CD1c-positive myeloid dendritic cell (primary cell): ENCODE measurements at regions not wholly inside any gene's neighbourhood (a gene's known extent, or its start where the extent isn't known, plus 50 kb on each side); places are given as distances from the start of the nearest gene placed in this dataset.

Experiments
- DNase-seq: peaks from one replicate; pipeline ENCODE4 v3.0.0-alpha.2; 2016; ENCODE audit errors: extremely low spot score

DNA sequence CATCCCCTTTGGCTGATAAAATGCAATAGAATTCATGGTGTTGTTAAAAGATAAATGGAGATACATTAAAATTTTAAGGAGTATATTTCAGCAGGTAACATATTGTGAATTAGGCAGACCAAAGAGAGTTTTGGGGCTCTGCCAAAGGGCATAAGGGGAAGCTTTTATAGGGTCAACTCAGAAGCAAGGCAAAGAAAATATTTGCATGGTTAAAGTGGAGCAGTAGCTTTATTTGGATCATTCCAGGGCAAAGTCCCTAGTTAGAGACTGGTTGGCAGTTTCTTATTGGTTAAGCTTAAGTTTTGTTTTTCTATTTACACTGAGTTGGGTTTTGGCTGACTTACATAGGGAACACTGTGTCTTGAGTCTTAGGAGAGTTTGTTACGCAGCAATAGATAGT, 75.1 kb upstream of the CA10 start:
- DNase-seq = no peak

DNA sequence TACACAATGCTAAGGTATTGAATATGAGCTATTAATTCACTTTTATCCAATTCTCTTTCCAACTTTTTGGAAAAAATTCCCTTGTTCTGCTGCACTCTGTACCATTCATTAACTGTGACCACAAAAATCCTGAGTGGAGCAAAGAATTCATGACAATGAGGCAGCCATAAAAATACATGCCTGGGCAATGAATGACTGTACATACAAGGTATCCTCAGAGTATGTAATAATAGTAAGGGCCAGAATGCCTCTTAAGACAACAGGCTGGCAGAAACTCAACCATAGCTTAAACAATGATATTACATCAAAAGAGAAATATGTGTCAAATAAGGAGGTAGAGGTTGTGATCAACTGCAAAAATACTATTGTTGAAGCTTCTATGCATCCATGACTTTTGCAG, 74.7 kb upstream of the CA10 start:
- no peak for DNase-seq

DNA sequence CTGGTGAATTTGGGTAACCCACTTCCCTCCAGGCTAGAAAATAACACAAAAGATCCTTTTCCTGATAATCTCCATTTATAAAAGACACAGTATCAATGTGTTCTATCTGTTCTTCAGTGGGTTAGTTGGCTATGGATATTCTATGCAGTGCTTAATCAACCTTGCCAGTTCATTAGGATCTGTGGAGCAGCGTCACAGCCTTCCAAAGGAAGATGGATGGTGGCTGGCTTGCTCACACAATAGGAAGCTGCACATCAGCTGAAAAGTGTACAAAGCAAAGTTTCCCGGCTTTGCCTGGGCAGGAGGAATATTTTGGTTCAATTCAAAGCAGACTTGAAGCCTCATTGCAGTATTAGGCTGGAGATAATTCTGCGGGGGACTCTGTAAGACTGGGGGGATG, 70.3 kb upstream of the CA10 start:
- no peak for DNase-seq

DNA sequence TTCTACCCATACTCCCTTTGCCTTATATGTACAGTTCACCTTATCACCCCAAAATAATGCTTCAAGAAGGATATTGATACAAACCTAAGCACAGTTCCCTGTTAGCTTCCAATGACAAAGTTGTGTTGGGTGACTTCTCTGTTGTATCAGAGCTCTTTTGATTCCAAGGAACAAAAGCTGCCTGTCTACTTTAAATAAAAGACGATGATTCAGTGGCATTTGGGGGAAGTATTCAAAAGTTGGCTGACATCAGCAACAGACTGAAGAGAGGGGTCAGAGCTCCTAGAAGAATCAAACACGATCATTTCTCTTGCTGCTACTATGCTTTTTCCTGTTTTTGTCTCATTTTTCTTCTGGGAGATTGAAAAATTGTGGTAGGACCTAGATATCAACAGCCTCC, 69.4 kb upstream of the CA10 start:
- DNase-seq = no peak

DNA sequence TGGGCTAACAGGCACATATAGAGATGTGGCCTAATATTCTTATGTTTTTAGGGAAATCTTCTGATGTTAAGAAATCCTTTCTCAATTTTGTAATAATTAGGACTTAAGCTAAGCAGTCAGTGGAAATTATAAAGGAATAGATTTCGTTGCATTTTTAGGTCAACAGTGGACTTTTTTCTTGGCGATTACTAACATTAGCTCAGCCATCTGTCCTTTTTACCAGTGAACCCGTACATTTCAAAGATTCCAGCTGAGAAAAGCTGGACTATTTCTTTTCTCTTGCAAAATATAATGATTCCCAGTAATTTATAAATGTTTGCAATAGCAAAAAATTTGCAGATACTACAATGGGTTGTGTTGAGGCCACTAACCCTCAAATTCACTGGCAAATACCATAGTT, 54.9 kb upstream of the CA10 start:
- no peak for DNase-seq

DNA sequence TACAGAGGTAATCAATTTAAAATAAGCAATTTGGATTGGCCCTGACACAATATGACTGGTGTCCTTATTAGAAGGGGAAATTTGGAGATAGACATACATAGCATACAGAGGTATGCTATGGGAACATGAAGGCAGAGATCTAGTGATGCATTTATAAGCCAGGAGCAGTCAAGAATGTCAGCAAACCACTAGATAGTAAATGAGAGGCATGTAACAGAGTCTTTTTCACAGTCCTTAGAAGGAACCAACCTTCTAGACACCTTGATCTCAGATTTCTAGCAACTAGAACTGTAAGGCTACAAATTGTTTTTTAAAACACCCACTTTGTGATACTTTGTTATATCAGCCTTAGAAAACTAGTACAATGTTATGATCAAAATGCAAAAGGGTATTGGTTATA, 54.3 kb upstream of the CA10 start:
- DNase-seq = no peak

DNA sequence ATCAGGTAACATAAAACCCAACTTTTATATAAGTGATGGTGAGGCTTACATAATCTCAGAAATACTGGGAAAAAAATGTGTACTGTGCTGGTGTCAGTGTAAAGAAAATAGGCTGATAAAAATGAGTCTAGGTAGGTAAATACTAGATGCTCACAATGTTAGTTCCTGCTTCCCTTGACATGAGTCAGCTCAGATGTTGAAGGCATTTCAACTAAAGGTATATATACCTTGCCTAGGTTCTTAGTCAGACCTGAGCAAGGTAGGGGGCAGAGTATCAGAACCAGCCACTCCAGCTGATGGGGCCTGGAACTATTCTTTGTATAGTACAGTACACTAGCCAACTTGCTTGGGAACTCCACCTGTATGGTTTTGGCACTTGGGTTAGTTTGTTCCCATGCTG, 51.0 kb upstream of the CA10 start:
- no peak for DNase-seq
